SU-DHL-6 (cell line): ENCODE measurements at regions not wholly inside any gene's neighbourhood (a gene's known extent, or its start where the extent isn't known, plus 50 kb on each side); places are given as distances from the start of the nearest gene placed in this dataset.

Source experiments
- H2AFZ ChIP-seq: fragments of 200-600 bp; sonication (generic); 2 replicates; pipeline ENCODE4 v1.6.1; 2014; ENCODE audit warnings: low read depth, mild to moderate bottlenecking, moderate library complexity, mixed read lengths, antibody characterized with exemption, low read length; ENCODE audit not compliant: severe bottlenecking
- H3F3A ChIP-seq: fragments of 200-600 bp; shearing (Covaris generic); 2 replicates; pipeline ENCODE4 v1.6.0; 2016; ENCODE audit warnings: antibody characterized with exemption, mild to moderate bottlenecking; ENCODE audit not compliant: insufficient read depth
- H3K27ac ChIP-seq: fragments of 200-600 bp; sonication (generic); 2 replicates; pipeline ENCODE4 v1.5.1; 2016; ENCODE audit warnings: low read depth, mild to moderate bottlenecking, low read length, moderate library complexity, mixed read lengths
- H3K27me3 ChIP-seq: fragments of 200-600 bp; sonication (generic), shearing (Covaris generic); 2 replicates; pipeline ENCODE4 v1.6.0; 2014; ENCODE audit warnings: mild to moderate bottlenecking, low read length
- H3K36me3 ChIP-seq: fragments of 200-600 bp; sonication (generic); 2 replicates; pipeline ENCODE4 v1.6.1; 2014; ENCODE audit warnings: mild to moderate bottlenecking, low read length, mixed read lengths
- H3K4me2 ChIP-seq: fragments of 300-600, 200-600 bp; shearing (Covaris generic), sonication (generic); 2 replicates; pipeline ENCODE4 v1.6.0; 2014; ENCODE audit warnings: low read length, low read depth, mild to moderate bottlenecking; ENCODE audit not compliant: poor library complexity, severe bottlenecking
- H3K4me3 ChIP-seq: fragments of 200-600 bp; sonication (generic); 2 replicates; pipeline ENCODE4 v1.5.1; 2014; ENCODE audit warnings: antibody characterized with exemption, low read length, mild to moderate bottlenecking, mixed read lengths; ENCODE audit not compliant: insufficient read depth, poor library complexity, severe bottlenecking
- H3K79me2 ChIP-seq: fragments of 200-600 bp; sonication (generic); 2 replicates; pipeline ENCODE4 v1.6.1; 2014; ENCODE audit warnings: mild to moderate bottlenecking, low read length, moderate library complexity; ENCODE audit not compliant: insufficient read depth
- H3K9ac ChIP-seq: fragments of 200-600 bp; sonication (generic); 2 replicates; pipeline ENCODE4 v1.7.0; 2014; ENCODE audit warnings: mild to moderate bottlenecking, low read length
- H3K9me2 ChIP-seq: fragments of 200-600 bp; sonication (generic); replicated peaks from 2 replicates; pipeline ENCODE4 v1.6.1; 2014; ENCODE audit warnings: low read length; ENCODE audit not compliant: insufficient read depth
- H3K9me3 ChIP-seq: fragments of 200-600 bp; sonication (generic); 2 replicates; pipeline ENCODE4 v1.6.1; 2014; ENCODE audit warnings: low read length, mixed read lengths; ENCODE audit not compliant: insufficient read depth
- H4K20me1 ChIP-seq: fragments of 200-600 bp; sonication (generic); 2 replicates; pipeline ENCODE4 v1.6.1; 2014; ENCODE audit warnings: low read depth, mild to moderate bottlenecking, antibody characterized with exemption, low read length, moderate library complexity, mixed read lengths
- CTCF ChIP-seq: fragments of 200-600 bp; sonication (generic); IDR thresholded peaks from one replicate; pipeline ENCODE4 v1.5.1; 2017; ENCODE audit warnings: antibody characterized with exemption, mild to moderate bottlenecking, low read length, moderate library complexity; ENCODE audit not compliant: insufficient read depth, poor library complexity, severe bottlenecking
- EZH2phosphoT487 ChIP-seq: fragments of 200-600 bp; sonication (generic), shearing (Covaris generic); conservative IDR thresholded peaks from 2 replicates; pipeline ENCODE4 v1.6.1; 2018; ENCODE audit warnings: mild to moderate bottlenecking, antibody characterized with exemption, low read length, moderate library complexity, mixed read lengths

GRCh38 chr3:106182950-106183511, 314.2 kb upstream of the CBLB start:
- Histone ChIP-seq H2AFZ (no peak overlapping the region), H3F3A (no peaks in the 10 kb centered on the region), H3K79me2 (no peaks in the 10 kb centered on the region), H3K9me3 (no peaks in the 10 kb centered on the region), H3K27me3 (no peaks in the 10 kb centered on the region), H3K27ac (no peak overlapping the region), H3K9me2 (no peaks in the 10 kb centered on the region), H3K9ac (no peak overlapping the region), H3K4me2 (no peak overlapping the region), H3K36me3 (no peaks in the 10 kb centered on the region), H3K4me3 (no peak overlapping the region), H4K20me1 (no peaks in the 10 kb centered on the region)
- no peak for TF ChIP-seq EZH2phosphoT487

GRCh38 chr3:106183762-106184391, 315.1 kb upstream of the CBLB start:
- Histone ChIP-seq H3K4me3 (no peak overlapping the region), H3K79me2 (no peaks in the 10 kb centered on the region), H3K27ac (no peak overlapping the region), H3K9ac (no peak overlapping the region), H3K27me3 (no peaks in the 10 kb centered on the region), H3K4me2 (no peak overlapping the region), H4K20me1 (no peaks in the 10 kb centered on the region), H3K9me2 (no peaks in the 10 kb centered on the region), H3K36me3 (no peaks in the 10 kb centered on the region), H3F3A (no peaks in the 10 kb centered on the region), H3K9me3 (no peaks in the 10 kb centered on the region), H2AFZ (no peak overlapping the region)
- TF ChIP-seq EZH2phosphoT487, result no peak
- TF ChIP-seq CTCF, result no peak

GRCh38 chr3:106184540-106185457, 316.0 kb upstream of the CBLB start:
- TF ChIP-seq CTCF, result no peak
- no peak for TF ChIP-seq EZH2phosphoT487
- Histone ChIP-seq H4K20me1 (no peaks in the 10 kb centered on the region), H3K9ac (no peak overlapping the region), H3K4me3 (no peak overlapping the region), H2AFZ (no peak overlapping the region), H3K9me2 (no peaks in the 10 kb centered on the region), H3K9me3 (no peaks in the 10 kb centered on the region), H3K79me2 (no peaks in the 10 kb centered on the region), H3K4me2 (no peak overlapping the region), H3K27me3 (no peaks in the 10 kb centered on the region), H3F3A (no peaks in the 10 kb centered on the region), H3K27ac (no peak overlapping the region), H3K36me3 (no peaks in the 10 kb centered on the region)
